Spleen (tissue), 7 donors: ENCODE measurements at regions not wholly inside any gene's neighbourhood (a gene's known extent, or its start where the extent isn't known, plus 50 kb on each side); places are given as distances from the start of the nearest gene placed in this dataset.

Source experiments
- POLR2AphosphoS5 ChIP-seq, 3 donors: sonication (generic); formaldehyde crosslinking; IDR thresholded peaks; one replicate each; pipeline ENCODE4 v1.5.1; 2017; ENCODE audit warnings: antibody characterized with exemption in 3 of 3
- TF ChIP-seq, protein P1 (sequence below), 11 experiments: fragments of 200-600 bp in 7 of 11; fragments of 450-650 bp in 4 of 11; sonication (generic) in 4 of 11; IDR thresholded peaks in 8 of 11; conservative IDR thresholded peaks in 3 of 11; 1 replicate in 7 of 11; 2 replicates in 4 of 11; pipeline versions ENCODE4 v1.4.0 to v1.8.0; 2016 to 2021; ENCODE audit warnings: antibody characterized with exemption in 11 of 11, inconsistent platforms in 4 of 11, mild to moderate bottlenecking in 1 of 11
- donor health status: DM: no; HTN: no; CAD: no; lungs with moderate emphysema.
- donor health status: DM: no; HTN: no; CAD: no.
- donor health status: DM: no; HTN: no; CAD: no.

- TF ChIP-seq, protein P1, sequence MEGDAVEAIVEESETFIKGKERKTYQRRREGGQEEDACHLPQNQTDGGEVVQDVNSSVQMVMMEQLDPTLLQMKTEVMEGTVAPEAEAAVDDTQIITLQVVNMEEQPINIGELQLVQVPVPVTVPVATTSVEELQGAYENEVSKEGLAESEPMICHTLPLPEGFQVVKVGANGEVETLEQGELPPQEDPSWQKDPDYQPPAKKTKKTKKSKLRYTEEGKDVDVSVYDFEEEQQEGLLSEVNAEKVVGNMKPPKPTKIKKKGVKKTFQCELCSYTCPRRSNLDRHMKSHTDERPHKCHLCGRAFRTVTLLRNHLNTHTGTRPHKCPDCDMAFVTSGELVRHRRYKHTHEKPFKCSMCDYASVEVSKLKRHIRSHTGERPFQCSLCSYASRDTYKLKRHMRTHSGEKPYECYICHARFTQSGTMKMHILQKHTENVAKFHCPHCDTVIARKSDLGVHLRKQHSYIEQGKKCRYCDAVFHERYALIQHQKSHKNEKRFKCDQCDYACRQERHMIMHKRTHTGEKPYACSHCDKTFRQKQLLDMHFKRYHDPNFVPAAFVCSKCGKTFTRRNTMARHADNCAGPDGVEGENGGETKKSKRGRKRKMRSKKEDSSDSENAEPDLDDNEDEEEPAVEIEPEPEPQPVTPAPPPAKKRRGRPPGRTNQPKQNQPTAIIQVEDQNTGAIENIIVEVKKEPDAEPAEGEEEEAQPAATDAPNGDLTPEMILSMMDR (IDR thresholded peaks at IDR 0.05 in 8 of 11, conservative IDR thresholded peaks at IDR 0.05 in 3 of 11), result no peak
- TF ChIP-seq POLR2AphosphoS5 (IDR thresholded peaks at IDR 0.05), result no peak
Measured at GRCh38 chr4:176385601-176386000, 65.8 kb downstream of the SPCS3 start.
